ENCODE measurements at regions not wholly inside any gene's neighbourhood (a gene's known extent, or its start where the extent isn't known, plus 50 kb on each side); places are given as distances from the start of the nearest gene placed in this dataset.

DNA sequence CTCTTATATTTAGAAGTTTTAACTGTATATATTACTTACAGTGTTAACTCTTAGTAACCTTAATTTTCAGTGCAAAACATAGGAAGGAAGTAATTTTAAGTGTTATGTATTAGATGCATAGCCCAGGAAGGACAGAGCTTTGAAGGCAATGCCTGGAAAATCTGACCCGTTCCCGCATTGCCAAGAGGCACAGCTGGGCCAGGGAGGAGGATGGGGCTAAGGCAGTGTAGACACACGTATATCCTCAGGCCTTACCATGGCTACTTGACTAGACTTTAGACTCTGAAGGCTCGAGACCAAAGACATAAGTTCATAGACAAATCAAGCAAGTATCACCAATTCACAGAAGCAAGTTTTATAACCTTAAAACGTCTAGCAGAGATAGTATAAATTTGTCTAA lies 1944.2 kb downstream of the OLFM4 start:
- Histone ChIP-seq H3K27me3 (replicated peaks; ENCODE audit: insufficient read depth, low read depth, low read length, poor library complexity) (no peaks in the 10 kb centered on the region), H3K9me3 (ENCODE audit: low read depth, low read length, poor library complexity, severe bottlenecking) (no peaks in the 10 kb centered on the region), H3K27ac (ENCODE audit: low read depth, low read length, poor library complexity, severe bottlenecking) (no peak overlapping the region), H3K36me3 (ENCODE audit: insufficient read depth, low read length, poor library complexity, severe bottlenecking) (no peaks in the 10 kb centered on the region), H3K4me3 (ENCODE audit: low read depth, low read length, poor library complexity, severe bottlenecking) (no peak overlapping the region), H3K4me1 (ENCODE audit: insufficient read depth, low read length, poor library complexity, severe bottlenecking) (no peaks in the 10 kb centered on the region)
- intact Hi-C loops (cut with micrococcal nuclease; ENCODE audit: unreplicated experiment): no loop called here
- POLR2A ChIA-PET (ENCODE audit: low non-redundant PET): no interaction called here
- TF ChIP-seq CTCF (conservative IDR thresholded peaks at IDR 0.05; ENCODE audit: low read depth, low read length) (no peak), EZH2 (IDR thresholded peaks at IDR 0.05; ENCODE audit: borderline replicate concordance, low read depth, low read length, poor library complexity, severe bottlenecking) (no peak)
- DNase-seq (ENCODE audit: low spot score): no peak
- no TSS peak for BruUV-seq (replicated peaks)
- CTCF ChIA-PET: no interaction called here

GRCh38 chr13:54975676-54976075 lies 1947.1 kb downstream of the OLFM4 start:
- H3K4me1 ChIP-seq (ENCODE audit: insufficient read depth, low read length, poor library complexity, severe bottlenecking): no peaks in the 10 kb centered on the region
- DNase-seq (ENCODE audit: low spot score): no peak
- BruUV-seq (replicated peaks): no TSS peak

GRCh38 chr13:54980651-54981050 lies 1952.0 kb downstream of the OLFM4 start:
- H3K9me3 ChIP-seq (ENCODE audit: low read depth, low read length, poor library complexity, severe bottlenecking): no peaks in the 10 kb centered on the region
- peak overlapping the region; percentile 43 for H3K27ac ChIP-seq (ENCODE audit: low read depth, low read length, poor library complexity, severe bottlenecking)
- no peaks in the 10 kb centered on the region for H3K27me3 ChIP-seq (replicated peaks; ENCODE audit: insufficient read depth, low read depth, low read length, poor library complexity)
- peak; percentile 62 for DNase-seq (ENCODE audit: low spot score)
- H3K4me3 ChIP-seq (ENCODE audit: low read depth, low read length, poor library complexity, severe bottlenecking): no peak overlapping the region
- ChIA-PET POLR2A (ENCODE audit: low non-redundant PET) (no interaction called here), CTCF (no interaction called here)
- no peaks in the 10 kb centered on the region for H3K36me3 ChIP-seq (ENCODE audit: insufficient read depth, low read length, poor library complexity, severe bottlenecking)
- no peaks in the 10 kb centered on the region for H3K4me1 ChIP-seq (ENCODE audit: insufficient read depth, low read length, poor library complexity, severe bottlenecking)
- no peak for TF ChIP-seq EZH2 (IDR thresholded peaks at IDR 0.05; ENCODE audit: borderline replicate concordance, low read depth, low read length, poor library complexity, severe bottlenecking)
- no peak for TF ChIP-seq CTCF (conservative IDR thresholded peaks at IDR 0.05; ENCODE audit: low read depth, low read length)
- BruUV-seq (replicated peaks): no TSS peak
- intact Hi-C loops (cut with micrococcal nuclease; ENCODE audit: unreplicated experiment): no loop called here

More at GRCh38 chr13:54975676-54976075, 1947.1 kb downstream of the OLFM4 start:
- Histone ChIP-seq H3K4me3 (ENCODE audit: low read depth, low read length, poor library complexity, severe bottlenecking) (no peak overlapping the region), H3K9me3 (ENCODE audit: low read depth, low read length, poor library complexity, severe bottlenecking) (no peaks in the 10 kb centered on the region), H3K27ac (ENCODE audit: low read depth, low read length, poor library complexity, severe bottlenecking) (no peak overlapping the region), H3K27me3 (replicated peaks; ENCODE audit: insufficient read depth, low read depth, low read length, poor library complexity) (no peaks in the 10 kb centered on the region), H3K36me3 (ENCODE audit: insufficient read depth, low read length, poor library complexity, severe bottlenecking) (no peaks in the 10 kb centered on the region)
- TF ChIP-seq CTCF (conservative IDR thresholded peaks at IDR 0.05; ENCODE audit: low read depth, low read length) (no peak), EZH2 (IDR thresholded peaks at IDR 0.05; ENCODE audit: borderline replicate concordance, low read depth, low read length, poor library complexity, severe bottlenecking) (no peak)
- POLR2A ChIA-PET (ENCODE audit: low non-redundant PET): no interaction called here
- CTCF ChIA-PET: no interaction called here
- intact Hi-C loops (cut with micrococcal nuclease; ENCODE audit: unreplicated experiment): no loop called here
